HG03354 (cell line): ENCODE measurements at regions not wholly inside any gene's neighbourhood (a gene's known extent, or its start where the extent isn't known, plus 50 kb on each side); places are given as distances from the start of the nearest gene placed in this dataset.

Experiments used
- ATAC-seq: cut with Tn5 transposase; IDR thresholded peaks from one replicate; pipeline ENCODE4 v1.9.1; 2021; ENCODE audit warnings: mild to moderate bottlenecking; ENCODE audit not compliant: unreplicated experiment, poor library complexity, severe bottlenecking

DNA sequence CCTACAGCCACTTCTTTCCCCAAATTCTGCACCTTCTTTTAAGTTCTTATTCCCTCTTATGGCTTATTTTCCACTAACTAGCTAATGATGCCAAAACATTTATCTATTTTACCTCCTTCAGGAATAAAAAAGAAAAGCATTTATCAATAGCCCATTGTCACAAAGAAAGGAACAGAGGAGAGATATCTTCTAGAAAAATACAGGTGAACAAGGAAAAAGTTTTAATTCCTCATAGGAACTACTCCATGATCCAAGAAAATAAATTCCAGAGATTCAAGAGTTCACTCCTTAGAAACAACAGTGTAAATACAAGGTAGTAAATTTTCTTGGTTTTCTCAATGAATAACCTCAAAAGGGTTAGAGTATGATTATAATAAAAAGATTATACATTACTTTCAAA is 52.6 kb upstream of the TOP3B start:
- no peak for ATAC-seq

DNA sequence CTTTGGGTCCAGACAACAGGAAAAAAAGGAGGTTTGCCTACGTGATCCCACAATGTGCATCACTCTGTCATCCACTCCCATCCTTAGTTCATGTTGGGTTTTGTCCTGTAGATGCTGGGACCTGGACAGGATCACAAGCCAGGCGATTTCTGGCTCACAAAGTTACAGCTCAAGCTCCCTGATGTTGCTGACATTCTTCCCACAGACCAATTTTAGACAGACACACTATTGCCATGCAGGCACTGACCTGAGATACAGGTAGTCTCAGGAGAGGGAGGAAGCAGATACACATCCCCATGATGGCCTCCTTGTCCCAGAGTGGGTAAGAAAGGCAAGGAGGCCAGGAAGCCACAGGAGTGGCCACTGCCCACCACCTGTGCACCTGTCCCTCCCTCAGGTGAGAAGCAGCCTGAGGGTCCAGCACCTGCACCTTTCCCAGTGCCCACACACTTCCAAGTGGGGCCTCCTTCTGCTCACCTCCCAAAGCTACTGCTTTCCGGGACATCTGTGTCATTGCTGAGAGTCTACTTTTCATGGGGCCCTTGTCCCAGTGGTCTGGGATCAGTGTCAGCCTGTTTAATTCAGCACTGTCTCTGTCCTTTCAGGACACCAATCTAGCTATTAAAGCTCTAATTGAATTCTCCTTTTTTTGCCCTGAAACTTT is 52.0 kb upstream of the TOP3B start:
- ATAC-seq = no peak

DNA sequence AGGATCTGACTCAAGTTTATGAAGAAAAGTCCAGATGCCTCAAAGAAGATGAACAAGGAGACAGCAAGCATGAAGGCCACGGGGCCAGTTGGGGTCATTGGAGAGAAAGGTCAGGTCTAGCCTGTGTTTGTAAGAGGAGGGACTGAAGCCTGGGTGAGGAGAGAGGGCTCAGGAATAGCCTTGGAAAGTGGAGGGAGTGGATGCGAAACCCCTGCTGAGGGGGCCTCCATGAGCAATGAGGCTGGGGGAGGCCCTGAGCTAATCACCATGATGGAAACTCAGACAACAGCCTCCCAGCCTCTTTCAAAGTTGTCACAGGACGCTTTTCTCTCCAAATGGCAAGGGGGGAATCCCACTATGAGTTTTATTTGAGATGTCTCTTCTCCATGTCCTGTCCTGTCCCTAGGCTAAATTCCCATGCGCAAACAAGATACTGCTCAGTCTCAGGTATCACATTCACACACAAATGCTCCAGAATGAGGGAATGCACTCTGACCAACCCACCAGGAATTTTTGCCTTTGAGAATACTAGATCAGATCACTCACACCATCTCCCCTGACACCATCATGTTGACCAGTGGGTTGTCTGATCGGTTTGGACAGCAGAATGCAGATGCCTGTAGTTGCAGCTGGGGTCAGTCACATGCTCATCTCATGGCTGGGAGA is 51.3 kb upstream of the TOP3B start:
- ATAC-seq = no peak

DNA sequence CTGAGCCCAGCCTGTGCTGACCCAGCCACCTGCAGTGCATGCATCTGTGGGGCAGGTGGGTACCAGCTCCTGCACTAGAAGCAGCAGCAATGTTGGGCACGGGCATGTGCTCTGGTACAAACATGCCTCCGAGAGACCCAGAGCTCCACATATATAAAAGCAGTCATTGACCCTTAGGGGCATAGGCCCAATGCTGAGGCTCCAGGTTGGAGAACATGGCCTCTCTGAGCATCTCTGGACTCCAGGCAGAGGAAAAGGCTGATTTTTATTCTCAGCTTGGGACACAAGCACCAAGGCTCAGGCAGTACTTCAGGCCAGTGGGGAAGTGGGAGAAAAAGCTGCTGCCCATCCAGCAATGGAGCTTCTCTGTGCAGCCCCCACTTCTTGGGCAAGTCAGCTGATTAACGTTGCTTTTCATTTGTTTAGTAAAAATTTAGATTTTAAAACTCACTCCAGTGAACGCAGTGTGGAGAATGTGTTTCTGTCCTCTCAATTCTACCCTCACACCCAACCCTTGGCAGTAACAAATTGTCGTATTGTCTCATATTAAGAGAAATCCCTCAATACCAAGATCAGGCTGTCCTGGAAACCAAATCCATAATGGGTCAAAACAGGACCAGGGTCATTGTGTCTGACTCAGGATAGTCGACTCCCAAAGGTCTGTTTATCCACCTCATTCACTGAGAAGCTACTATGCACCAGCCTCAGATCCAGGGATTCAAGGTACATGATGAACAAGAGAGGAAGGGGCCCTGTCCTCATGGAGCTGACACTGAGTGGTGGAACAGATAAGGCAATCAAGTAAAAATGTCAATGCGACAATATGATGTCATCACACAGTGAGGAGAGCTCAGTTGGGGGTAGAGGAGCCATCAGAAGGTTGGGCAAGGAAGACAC is 50.6 kb upstream of the TOP3B start:
- ATAC-seq = no peak

DNA sequence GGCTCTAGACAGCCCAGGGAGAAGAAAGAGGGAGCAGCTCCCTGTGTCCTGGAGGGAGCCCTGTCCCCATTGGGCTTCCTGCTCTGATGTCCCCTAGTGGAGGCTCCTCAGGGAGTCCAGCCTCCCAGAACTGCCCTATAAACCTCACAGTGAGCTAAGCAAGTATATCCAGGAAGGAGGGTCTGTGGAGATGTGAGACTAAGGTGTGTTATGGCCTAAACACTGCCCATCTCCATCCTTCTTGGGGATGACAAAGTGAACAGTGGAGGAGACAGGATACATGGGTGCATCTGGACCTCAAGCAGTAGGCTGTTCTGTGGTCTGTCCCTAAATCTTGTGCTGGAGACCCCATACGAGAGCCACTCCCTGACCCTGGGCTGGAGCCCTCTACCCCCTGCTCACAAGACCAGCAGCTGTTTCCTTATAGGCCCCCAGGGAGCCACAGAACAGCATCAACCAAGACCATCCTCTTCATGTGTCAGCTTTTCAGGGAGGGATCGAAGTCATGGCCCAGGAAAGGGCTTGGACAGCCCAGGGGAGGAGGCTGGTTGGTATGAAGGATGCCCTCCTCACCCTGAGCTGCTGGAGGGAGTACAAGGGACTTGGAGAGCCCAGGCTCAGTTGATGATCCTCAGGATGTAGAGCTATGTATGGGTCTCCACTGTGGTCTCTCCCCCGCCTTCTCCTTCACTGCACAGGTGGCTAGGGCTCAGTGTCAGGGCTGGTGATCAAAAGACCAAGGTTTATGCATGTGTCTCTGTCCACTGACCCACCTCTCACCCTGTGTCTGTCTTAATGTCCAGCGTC is 49.7 kb upstream of the TOP3B start:
- ATAC-seq = no peak
